ENCODE measurements at regions not wholly inside any gene's neighbourhood (a gene's known extent, or its start where the extent isn't known, plus 50 kb on each side); places are given as distances from the start of the nearest gene placed in this dataset.

DNA sequence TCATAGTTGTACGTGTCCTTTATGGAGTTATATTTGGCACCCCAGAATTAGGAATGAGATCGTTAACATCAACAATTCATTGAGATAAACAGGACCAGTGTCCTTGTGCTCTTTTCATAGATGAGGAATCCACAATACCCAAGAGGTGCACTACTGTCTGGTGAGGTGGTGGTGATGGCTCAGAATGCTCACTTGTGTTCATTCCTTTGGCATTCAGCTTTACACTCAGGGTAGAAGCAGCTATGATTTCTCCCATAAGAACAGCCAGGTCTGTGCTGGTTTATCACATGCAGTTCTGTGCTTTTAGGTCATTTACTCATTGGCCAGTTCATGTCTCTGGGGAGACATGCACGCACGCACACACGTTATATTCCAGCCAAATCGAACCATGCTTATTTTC, 167.2 kb downstream of the FAT3 start:
- Histone ChIP-seq H3K4me3 (replicated peaks; ENCODE audit: low read depth, low read length) (no peak overlapping the region), H3K36me3 (ENCODE audit: control insufficient read depth, insufficient read depth, low read length) (no peaks in the 10 kb centered on the region), H3K27me3 (replicated peaks; ENCODE audit: control insufficient read depth, insufficient read depth, low read length) (no peaks in the 10 kb centered on the region; the same call in 1 of the 2 replicates)
- TF ChIP-seq, protein P1, sequence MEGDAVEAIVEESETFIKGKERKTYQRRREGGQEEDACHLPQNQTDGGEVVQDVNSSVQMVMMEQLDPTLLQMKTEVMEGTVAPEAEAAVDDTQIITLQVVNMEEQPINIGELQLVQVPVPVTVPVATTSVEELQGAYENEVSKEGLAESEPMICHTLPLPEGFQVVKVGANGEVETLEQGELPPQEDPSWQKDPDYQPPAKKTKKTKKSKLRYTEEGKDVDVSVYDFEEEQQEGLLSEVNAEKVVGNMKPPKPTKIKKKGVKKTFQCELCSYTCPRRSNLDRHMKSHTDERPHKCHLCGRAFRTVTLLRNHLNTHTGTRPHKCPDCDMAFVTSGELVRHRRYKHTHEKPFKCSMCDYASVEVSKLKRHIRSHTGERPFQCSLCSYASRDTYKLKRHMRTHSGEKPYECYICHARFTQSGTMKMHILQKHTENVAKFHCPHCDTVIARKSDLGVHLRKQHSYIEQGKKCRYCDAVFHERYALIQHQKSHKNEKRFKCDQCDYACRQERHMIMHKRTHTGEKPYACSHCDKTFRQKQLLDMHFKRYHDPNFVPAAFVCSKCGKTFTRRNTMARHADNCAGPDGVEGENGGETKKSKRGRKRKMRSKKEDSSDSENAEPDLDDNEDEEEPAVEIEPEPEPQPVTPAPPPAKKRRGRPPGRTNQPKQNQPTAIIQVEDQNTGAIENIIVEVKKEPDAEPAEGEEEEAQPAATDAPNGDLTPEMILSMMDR (IDR thresholded peaks at IDR 0.05; ENCODE audit: insufficient read depth, low read length, poor library complexity, severe bottlenecking), result no peak
- no peak for DNase-seq (ENCODE audit: extremely low read depth, insufficient read length)

DNA sequence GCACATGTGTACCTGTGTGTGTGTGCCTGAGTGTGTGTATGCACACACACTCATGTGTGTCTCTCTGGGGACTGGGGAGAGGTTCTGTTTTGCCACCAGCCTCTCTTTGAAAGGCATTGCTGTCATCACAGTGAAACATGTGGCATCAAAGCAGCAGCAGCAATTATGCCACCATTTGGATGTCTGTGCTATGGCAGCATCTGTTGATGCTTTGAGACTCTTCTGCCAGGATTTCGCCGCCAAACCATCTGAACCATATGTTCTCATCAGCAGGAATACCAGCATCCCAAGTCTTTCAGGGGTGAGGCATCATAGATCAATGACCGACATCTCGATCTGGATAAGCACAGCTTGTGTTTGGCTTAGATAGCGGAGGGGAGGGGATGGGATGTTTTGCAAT, 168.6 kb downstream of the FAT3 start:
- no peaks in the 10 kb centered on the region; the same call in 1 of the 2 replicates for H3K27me3 ChIP-seq (replicated peaks; ENCODE audit: control insufficient read depth, insufficient read depth, low read length)
- no peaks in the 10 kb centered on the region for H3K36me3 ChIP-seq (ENCODE audit: control insufficient read depth, insufficient read depth, low read length)
- DNase-seq (ENCODE audit: extremely low read depth, insufficient read length), result no peak
- TF ChIP-seq, protein P1 (IDR thresholded peaks at IDR 0.05; ENCODE audit: insufficient read depth, low read length, poor library complexity, severe bottlenecking), result no peak
- H3K4me3 ChIP-seq (replicated peaks; ENCODE audit: low read depth, low read length), result no peak overlapping the region

DNA sequence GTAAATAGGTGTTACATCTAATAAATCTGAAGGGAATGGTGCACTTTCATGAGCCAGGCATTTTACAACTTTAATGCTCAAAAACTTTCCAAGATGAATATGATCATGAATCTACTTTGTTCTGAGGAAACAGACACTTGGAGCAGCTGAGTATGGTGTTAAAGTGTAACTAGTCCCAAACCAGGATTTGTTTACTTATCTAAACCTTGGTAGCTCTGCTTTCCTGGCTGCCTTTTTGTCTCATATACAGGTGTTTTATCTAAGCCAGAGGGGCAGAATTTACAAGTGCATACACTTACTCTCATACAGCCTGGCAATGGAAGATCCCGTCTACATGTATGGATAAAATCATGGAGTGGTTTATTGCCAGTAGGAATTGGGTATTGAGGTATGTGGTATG, 171.5 kb downstream of the FAT3 start:
- Histone ChIP-seq H3K27me3 (replicated peaks; ENCODE audit: control insufficient read depth, insufficient read depth, low read length) (no peaks in the 10 kb centered on the region), H3K36me3 (ENCODE audit: control insufficient read depth, insufficient read depth, low read length) (no peaks in the 10 kb centered on the region), H3K4me3 (replicated peaks; ENCODE audit: low read depth, low read length) (no peak overlapping the region)
- TF ChIP-seq, protein P1 (IDR thresholded peaks at IDR 0.05; ENCODE audit: insufficient read depth, low read length, poor library complexity, severe bottlenecking), result no peak
- no peak for DNase-seq (ENCODE audit: extremely low read depth, insufficient read length)

DNA sequence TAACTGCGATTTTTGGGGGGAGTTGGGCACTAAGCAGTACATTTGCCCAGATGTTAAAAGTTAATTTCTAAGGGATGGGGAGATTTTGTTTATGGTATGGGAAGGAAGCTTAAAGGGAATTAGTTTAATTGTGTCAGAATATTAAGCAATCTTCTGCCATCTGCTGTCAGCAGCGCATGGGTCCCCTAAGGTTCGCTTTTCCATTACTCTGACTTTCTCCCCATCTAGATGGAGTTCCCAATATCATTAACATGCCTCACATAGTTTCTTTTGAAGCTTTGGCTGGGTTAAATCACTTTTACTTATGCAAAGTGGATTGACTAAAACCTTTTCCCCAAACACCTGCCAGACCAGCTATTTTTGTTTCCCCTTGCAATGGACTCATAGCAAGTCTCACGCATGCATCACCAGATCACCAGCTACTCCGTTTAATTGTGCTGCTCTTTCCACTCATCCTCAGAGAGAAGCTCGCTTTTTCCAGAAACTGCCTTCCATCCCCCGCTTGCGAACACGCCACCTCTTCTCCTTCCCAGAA, 172.7 kb downstream of the FAT3 start:
- DNase-seq (ENCODE audit: extremely low read depth, insufficient read length), result no peak
- no peak overlapping the region for H3K4me3 ChIP-seq (replicated peaks; ENCODE audit: low read depth, low read length)
- H3K36me3 ChIP-seq (ENCODE audit: control insufficient read depth, insufficient read depth, low read length), result no peaks in the 10 kb centered on the region
- TF ChIP-seq, protein P1 (IDR thresholded peaks at IDR 0.05; ENCODE audit: insufficient read depth, low read length, poor library complexity, severe bottlenecking), result no peak
- H3K27me3 ChIP-seq (replicated peaks; ENCODE audit: control insufficient read depth, insufficient read depth, low read length), result no peaks in the 10 kb centered on the region

DNA sequence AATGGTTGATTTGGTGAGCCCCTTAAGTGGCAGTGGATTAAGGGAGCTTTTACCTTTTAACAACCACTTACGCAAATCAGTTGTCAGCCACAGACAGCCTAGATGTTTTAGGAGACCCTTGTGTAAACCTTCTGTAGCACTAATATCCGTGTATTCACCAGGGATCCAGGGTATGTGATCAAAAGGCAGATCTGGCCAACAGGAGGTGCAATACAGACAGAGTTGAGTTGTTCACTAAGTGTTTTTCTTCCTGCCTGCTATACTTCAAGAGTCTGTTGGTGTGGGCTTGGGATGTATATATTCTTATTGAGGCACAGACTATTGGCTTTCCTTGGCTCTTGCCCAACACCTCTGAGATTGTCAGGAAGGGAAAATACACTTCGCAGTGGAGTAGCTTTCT, 175.1 kb downstream of the FAT3 start:
- no peak overlapping the region for H3K4me3 ChIP-seq (replicated peaks; ENCODE audit: low read depth, low read length)
- no peaks in the 10 kb centered on the region for H3K27me3 ChIP-seq (replicated peaks; ENCODE audit: control insufficient read depth, insufficient read depth, low read length)
- DNase-seq (ENCODE audit: extremely low read depth, insufficient read length), result no peak
- TF ChIP-seq, protein P1 (IDR thresholded peaks at IDR 0.05; ENCODE audit: insufficient read depth, low read length, poor library complexity, severe bottlenecking), result no peak
- H3K36me3 ChIP-seq (ENCODE audit: control insufficient read depth, insufficient read depth, low read length), result no peaks in the 10 kb centered on the region

DNA sequence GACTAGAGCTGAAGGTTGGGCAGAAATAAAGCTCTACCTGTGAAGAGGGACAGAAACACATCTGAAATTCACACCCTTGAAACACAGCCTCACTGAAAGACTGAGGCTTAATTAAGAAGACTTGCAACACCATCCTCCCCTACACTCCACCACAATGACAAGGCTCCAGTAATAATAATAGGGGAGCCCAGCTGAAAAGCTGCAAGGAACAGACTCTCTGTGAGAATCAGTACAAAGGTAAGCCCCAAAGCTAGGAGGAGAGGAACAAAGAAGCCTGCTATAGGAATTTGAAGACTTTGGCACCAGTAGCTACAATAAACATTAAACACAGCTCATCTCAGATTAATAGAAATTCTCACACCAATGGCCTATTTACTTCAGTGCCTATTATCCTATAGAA, 176.9 kb downstream of the FAT3 start:
- no peaks in the 10 kb centered on the region for H3K27me3 ChIP-seq (replicated peaks; ENCODE audit: control insufficient read depth, insufficient read depth, low read length)
- H3K36me3 ChIP-seq (ENCODE audit: control insufficient read depth, insufficient read depth, low read length), result no peaks in the 10 kb centered on the region
- TF ChIP-seq, protein P1 (IDR thresholded peaks at IDR 0.05; ENCODE audit: insufficient read depth, low read length, poor library complexity, severe bottlenecking), result no peak
- H3K4me3 ChIP-seq (replicated peaks; ENCODE audit: low read depth, low read length), result no peak overlapping the region
- no peak for DNase-seq (ENCODE audit: extremely low read depth, insufficient read length)
